HG03135 (cell line): ENCODE measurements at regions not wholly inside any gene's neighbourhood (a gene's known extent, or its start where the extent isn't known, plus 50 kb on each side); places are given as distances from the start of the nearest gene placed in this dataset.
"Not testable (repeated sequence)": the region's sequence is repeated elsewhere in the genome, so short reads cannot be mapped to it uniquely, and the experiment has no call there.

Source experiments
- ATAC-seq: cut with Tn5 transposase; IDR thresholded peaks from one replicate; pipeline ENCODE4 v1.9.1; 2021; ENCODE audit warnings: mild to moderate bottlenecking, moderate library complexity; ENCODE audit not compliant: unreplicated experiment

DNA sequence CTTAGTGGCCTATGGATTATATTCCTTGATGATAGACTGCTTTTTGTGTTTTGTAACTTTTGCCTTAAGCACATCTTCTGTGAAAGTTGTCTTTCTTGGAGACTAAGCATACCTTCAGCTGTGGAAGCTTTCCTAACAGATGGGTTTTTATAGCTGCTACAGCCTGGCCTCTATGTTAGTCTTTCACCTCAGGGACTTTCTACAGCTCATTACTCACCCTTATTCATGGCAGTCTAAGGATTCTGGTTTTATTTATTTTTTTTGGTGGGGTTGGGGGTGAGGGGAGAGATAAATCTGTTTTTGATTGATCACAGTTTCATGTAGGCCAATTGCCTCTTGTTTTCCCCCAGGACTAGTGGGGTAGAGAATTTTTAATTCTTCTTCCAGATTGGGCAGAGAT is 219.9 kb downstream of the DKK1 start:
- no peak for ATAC-seq

DNA sequence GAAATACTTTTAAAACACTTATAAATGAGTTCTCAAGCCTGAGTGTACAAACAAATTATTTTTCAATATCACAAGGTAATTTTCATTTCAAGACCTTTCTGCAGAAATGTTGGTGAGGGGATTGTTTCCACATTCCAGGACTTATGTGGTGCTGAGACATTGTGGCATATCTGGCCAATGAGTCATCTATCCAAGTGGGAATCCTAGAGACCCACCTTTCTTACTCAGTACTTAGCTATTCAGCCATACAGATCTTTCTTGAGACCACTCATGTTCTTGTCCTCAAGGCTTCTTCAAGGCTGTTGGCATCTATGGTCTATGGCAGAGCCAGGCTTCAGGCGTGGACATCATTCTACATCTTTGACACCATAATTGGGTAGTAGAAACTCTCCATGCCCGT is 225.4 kb downstream of the DKK1 start:
- no peak for ATAC-seq

DNA sequence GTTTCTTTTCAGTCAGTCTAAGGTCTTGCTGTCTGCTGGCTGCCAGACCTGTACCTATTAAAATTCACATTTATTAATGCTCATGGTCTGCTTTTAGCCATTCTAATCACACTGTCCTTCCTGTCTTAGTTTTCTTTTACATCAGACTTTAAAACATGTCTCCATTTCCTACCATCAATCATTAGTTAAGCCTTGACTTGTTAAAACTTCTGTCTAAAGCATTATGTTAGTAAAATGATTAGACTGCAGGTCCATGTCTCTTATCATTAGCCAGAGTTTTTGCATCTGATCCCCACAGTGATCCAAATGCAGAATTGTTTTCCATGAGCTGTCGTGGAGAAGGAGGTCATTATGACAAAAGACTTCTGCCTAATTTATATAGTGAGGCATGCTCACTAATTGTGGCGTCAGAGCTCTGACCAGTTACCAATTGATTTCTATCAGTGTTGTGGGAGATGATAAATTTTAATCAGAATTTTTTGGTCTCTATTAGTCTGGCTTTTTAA is 226.5 kb downstream of the DKK1 start:
- no peak for ATAC-seq

DNA sequence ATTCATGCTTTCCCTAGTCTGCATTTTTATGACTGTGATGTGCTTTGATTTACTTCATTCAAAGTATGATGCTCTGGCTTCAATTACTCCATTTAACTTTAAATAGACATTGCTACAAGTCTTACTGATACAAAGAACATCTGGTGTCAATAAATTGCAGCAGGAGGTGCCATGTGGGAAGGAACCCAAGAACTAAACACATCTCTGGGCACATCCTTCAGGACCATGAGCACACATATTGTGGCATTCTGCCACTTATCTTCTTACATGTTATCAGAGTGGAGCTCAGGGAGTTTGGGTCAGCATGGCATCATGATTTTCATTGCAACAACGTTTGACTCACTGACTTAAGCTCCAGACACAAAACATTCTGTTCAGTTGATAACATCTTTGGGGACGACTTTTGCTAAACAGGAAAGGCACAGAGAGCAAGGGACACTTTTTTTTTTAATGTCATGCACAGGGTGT is 227.0 kb downstream of the DKK1 start:
- no peak for ATAC-seq

DNA sequence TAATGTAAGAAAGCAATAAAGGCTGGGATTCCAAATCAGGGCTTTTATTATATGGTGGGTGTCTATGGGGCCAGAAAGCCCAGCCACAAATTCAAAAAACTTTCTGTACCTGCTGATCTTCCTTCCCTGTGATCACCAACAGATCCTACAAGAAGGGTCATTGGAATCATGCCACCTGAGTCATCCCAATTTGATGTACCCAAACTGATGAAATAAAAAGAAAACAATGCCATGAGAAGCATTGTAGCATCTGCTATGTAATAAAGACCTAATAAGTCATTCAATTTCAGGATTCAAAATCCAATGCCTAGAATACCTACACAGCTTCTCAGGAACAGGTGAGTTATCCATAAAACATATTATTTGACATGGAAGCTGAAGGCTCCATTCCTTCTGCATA is 228.8 kb downstream of the DKK1 start:
- ATAC-seq = no peak

DNA sequence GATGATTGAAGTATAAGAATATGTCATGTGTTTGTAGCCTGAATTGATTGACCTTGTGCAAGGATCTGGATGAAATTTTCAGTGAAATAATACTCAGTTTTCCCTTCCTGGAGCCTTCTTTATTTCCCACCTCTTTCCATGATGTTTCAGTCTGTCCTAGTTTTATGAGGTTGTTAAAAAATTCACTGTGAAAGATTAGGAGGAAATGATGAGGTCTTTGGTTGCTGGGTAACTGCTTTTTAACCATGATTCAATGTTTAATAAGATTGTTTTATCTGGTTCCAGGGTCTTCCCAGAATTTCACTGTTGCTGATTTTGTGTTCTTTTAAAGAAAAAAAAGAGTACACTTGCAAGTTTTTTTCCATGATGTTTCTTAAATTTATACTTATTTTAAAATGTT is 221.5 kb downstream of the MBL2 start:
- no peak for ATAC-seq

DNA sequence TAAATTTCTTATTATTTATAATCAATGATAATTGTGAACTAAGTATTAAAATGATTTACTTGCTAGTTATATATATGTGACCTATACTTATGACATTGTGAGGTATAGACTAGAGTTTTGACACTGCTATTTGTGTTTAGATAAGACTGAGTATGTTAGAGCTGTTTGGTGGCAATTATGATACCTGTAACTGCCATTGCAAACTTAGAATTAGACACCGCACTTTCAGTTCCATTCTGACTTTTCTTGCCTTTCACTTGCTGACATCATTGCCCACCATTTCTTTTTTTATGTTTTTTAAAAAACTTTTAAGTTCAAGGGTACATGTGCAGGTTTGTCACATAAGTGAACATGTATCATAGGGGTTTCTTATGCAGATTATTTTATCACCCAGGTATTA is 214.5 kb downstream of the MBL2 start:
- ATAC-seq = no peak

DNA sequence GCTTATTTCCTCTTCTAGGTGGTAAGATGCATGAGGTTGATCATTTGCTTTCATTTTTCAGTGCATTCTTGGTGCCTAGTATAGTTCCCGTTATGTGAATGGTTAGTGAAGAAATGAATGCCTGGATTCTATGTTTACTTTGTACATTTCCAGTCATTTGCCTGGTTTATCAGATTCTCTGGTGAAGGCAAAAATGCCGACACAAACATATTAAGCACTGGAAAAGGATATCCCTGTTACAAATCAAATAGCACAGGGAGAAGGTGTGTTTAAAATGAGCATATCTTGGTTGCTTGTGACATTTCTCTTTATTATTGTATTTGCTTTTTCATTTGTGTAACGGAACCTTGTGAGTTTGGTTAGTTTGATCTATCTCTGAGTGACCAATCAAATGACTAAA is 211.3 kb downstream of the MBL2 start:
- no peak for ATAC-seq

DNA sequence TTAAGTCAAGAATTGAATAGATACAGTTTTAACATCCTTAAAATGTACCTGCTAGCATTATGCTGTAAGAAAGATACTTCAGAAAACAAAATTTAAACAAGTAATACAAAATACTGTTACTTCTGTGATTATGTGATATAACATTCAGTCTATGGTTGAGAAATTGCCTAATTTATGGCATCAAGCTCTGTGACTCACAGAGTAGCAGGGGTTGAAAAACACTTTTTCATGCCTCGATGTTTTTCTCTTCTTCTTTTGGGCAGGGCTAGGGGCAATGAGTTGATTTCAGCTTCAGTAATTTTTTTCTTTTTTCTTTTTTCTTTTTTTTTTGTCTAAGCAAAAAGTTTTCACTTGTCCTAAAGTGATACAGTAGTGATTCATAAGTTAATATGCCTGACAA is 209.2 kb downstream of the MBL2 start:
- ATAC-seq = no peak

DNA sequence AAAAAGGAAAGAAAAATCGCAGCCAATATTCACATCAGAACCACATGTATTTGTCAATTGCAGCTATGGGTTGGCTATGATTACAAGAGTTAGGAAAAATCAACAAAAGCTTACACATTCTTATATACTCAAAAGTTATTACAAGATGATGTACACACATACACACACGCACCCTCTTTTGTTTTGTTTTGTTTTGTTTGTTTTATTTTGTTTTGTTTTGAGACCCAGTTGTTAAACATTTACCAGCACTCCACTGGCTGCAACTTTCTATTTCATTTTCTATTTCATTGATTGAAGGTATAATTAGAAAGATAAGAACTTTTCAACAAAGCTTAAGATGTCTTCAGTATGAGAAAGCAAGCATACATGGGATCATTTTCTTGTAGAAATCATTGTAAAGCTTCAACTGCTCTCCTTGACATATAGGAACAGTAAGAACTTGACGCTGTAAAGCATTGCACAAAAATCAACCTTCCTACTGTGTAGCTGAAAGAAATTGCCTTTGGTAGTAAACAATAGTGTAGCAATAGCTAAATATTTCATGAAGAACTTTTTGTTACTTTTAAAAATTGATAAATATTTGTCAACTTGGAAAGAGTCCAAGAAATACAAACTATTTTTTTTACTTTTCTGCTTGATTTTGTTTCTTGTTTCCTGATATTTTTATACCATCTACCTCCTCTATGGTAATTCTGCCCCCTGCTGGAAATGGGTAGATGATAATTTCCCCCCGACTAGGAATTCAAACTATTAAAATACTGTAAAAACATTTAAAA is 205.9 kb downstream of the MBL2 start:
- ATAC-seq = no peak

DNA sequence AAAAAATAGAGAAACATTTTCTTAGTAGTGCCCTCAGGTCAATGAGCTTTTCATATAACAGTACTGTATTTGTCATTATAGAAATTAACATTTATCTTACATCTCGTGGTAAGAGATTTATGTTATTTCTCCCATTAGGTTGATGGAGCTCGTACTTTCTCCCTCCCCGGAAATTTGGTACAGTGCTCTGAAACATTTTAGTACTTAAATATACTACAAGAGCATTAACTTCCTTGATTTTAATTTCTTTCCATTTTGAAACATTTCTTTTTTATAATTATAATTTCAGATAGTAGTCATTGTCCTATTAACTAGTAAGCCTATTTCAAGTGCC is 205.4 kb downstream of the MBL2 start:
- no peak for ATAC-seq

DNA sequence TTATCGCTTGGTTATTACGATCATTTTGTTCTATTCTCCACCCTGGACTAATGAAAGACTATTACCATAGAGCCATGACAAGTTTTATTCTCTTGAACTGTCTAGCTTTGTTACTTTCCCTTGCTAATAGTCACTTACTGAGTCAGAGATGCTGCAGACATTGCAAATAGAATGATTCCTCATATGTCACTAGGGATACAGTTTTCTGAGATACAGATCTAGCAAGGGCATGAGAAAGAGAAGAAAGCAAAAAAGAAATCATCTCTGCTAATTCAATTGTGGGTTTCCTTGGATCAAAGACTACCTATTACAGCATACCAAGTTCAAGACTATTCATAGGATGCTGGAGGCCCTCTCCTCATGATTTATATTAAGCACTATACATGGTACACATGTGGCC is 204.3 kb downstream of the MBL2 start:
- no peak for ATAC-seq

DNA sequence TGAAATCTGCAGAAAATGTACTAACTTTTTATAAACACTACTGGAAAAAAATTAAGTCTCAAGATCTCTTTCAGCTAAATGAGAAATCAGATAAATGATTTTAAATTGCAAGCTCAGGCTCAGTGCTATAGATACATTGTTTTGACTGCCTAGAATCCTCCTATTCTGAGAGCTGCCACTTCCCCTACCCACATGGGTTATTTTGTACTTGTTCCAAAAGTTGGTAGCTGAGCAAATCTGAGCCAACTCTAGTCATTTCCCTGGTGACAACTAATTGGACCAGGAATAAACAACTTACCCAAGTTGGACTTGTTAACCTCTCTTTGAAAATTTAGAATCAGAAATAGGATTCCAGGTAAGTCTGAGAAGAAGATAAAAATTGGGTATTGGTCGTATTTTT is 202.1 kb downstream of the MBL2 start:
- ATAC-seq = no peak

DNA sequence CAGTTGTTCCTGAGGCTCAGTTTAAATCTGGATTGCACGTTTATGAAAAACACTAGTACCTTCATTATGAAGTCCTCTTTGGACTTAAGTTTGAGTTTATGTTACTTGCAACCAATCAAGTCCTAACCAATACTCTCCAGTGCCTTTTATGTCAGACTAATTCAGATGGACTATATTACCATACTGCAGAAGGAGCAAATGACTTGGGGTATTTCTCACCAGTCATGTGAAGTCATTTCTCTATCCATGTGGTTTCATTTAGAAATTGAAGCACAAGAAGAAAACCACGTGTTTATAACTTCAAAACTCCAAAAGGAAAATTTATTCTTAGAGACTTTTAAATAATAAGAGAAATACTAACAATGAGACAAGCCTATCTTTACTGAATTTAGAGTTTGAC is 201.6 kb downstream of the MBL2 start:
- ATAC-seq = no peak

DNA sequence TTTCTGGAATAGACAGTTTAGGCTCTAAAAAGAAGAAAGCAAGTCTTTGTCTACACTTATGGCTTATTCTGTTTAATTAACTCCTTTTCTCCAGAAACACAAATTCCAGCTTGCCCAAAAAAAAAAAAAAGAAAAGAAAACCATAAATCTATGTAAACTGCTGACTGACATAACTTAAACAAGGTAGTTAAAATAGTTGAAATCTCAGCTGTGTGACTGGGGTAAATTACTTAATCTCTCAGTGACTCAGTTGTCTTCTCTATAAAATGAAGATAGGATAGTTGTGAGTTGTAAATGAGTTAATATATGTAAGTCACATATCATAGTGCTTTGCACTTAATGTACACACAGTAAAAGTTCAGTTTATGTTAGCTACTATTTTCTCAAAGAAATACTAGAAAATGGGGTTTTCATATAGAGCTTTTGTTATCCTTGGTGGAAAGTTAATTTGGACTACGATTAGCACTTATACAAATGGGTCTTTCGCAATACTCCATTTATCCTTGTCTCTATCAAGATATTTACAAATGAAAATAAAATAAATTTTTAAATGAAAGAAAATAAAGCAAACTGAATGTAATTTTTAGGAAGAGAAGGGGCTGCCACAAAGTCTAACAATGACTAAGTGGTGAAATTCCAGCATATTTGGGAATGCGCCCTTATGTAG is 200.9 kb downstream of the MBL2 start:
- ATAC-seq = no peak

DNA sequence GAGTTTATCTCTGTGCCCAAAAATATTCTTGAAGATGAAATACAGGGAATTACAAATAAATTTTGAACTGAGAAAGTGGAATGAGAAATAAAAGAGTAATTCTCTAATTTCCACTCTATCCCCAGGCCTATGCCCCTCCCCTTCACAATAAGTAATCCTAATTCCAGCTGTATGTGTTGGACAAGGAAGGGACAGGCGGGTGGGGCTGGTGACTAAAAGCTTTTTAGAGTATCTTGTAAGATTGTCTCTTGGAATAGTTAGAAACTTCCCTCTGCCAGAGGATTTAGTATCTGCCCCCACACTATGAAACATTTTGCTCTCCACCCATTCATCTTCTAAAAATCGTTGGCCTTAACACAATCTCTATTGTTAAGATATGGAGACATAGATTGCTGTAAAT is 199.2 kb downstream of the MBL2 start:
- no peak for ATAC-seq

DNA sequence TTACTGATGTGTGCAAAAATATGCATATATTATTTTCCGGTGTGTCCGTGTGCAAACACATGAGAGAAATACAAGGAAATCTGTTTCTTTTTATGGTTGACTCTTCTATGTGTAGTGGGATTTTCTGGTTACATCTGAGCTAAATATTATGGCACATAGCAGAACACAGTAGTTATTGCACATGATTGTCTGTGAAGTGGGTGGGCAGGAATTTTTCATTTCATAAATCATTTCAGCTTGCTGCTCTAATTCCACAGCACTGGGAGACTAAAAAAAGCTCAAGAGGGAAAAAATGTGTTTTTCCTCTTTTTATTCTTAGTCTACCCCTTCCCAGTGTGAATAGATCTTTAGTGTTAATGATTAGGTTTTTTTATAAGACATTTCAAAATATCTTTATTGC is 197.9 kb downstream of the MBL2 start:
- ATAC-seq = no peak

DNA sequence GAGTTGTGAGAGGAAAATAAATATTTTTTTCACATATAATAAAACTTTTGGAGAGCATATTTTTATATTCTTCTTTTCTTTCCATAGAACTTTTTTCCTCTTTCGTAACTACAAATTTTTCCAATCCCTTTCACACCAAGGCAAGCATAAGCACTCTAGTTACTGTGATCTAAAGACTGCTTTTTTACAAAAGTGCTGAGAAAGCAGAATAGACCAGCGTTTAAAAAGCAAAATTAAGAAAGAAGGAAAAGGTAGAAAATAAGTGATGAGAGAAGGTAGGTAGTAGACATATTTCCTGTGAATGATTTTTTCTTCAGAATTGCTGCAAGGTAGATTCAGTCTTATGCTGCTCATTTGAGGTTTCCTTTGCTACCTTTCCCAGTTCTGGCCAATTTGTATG is 195.5 kb downstream of the MBL2 start:
- no peak for ATAC-seq

DNA sequence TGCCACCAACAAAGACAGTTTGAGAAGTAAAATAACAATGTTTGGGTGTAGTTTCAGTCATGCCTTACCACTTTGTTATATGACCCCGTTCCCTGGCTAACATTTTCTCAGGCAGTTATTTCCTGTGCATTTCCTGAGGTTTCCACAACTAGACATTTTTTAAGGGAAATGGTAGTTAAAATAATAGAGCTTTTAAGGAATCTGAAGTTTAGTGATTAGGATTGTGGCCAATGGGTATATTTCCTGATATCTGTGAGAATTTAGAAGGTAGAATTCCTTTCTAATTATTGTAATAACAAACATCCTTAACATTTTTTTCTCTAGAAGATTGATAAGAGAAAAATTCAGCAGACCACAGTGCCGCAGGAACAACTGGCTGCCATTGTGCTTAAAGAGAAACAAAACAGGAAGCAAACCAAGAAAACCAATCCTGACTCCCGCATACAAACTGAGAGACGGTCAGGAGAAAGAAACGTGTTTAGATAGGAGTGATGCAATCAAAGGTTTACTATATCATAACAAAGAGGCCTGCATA is 193.6 kb downstream of the MBL2 start:
- ATAC-seq = no peak

DNA sequence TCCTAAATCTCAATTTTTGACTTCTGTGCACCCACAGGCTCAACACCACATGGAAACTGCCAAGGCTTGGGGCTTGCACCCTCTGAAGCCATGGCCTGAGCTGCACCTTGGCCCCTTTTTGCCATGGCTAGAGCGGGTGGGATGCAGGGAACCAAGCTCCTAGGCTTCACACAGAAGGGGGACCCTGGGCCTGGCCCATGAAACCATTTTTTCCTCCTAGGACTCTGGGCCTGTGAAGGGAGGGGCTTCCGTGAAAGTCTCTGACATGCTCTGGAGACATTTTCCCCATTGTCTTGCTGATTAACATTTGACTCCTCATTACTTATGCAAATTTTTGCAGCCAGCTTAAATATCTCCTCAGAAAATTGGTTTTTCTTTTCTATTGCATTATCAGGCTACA is 190.9 kb downstream of the MBL2 start:
- not testable (repeated sequence) for ATAC-seq

DNA sequence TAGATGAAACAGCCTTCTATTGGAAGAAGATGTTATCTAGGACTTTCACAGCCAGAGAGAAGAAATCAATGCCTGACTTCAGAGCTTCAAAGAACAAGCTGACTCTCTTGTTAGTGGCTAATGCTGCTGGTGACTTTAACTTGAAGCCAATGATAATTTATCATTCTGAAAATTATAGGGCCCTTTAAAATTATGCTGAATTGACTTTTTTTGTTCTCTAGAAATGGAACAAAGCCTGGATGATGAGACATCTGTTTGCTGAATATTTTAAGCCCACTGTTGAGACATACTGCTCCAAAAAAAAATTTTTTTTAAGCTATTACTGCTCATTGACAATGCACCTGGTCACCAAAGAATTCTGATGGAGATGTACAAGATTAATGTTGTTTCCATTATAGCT is 189.2 kb downstream of the MBL2 start:
- no peak for ATAC-seq

DNA sequence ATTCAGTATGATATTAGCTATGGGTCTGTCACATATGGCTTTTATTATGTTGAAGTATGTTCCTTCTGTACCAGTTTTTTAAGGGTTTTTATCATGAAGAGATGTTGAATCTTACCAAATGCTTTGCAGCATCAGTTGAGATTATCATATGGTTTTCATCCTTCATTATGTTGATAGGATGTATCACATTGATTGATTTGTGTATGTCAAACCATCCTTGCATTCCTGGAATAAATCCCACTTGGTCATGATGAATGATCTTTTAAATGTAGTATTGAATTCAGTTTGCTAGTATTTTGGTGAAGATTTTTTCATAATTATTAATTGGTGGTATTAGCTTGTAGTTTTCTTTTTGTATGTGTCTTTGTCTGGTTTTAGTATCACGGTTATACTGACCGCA is 185.9 kb downstream of the MBL2 start:
- ATAC-seq = no peak
